ENCODE measurements at regions not wholly inside any gene's neighbourhood (a gene's known extent, or its start where the extent isn't known, plus 50 kb on each side); places are given as distances from the start of the nearest gene placed in this dataset.

- Histone ChIP-seq H3K79me2 (replicated peaks; ENCODE audit: insufficient read depth) (no peaks in the 10 kb centered on the region), H3K27me3 (ENCODE audit: insufficient read depth) (no peaks in the 10 kb centered on the region), H3K36me3 (ENCODE audit: insufficient read depth) (no peaks in the 10 kb centered on the region), H3K9me2 (ENCODE audit: insufficient read depth) (no peaks in the 10 kb centered on the region), H3K27ac (ENCODE audit: low read depth) (no peak overlapping the region), H4K20me1 (replicated peaks; ENCODE audit: insufficient read depth) (no peaks in the 10 kb centered on the region), H3F3A (replicated peaks; ENCODE audit: low read depth) (no peaks in the 10 kb centered on the region), H3K4me3 (no peak overlapping the region), H3K4me1 (ENCODE audit: insufficient read depth) (no peaks in the 10 kb centered on the region), H2AFZ (0 out of 2 replicates have a peak overlapping the region, but pooled peaks have one; percentile 32), H3K4me2 (no peak overlapping the region)
- no peaks in the 10 kb centered on the region for H3K4me1 Mint-ChIP-seq
- no peaks in the 10 kb centered on the region for H3K36me3 Mint-ChIP-seq (ENCODE audit: low read depth)
- TF ChIP-seq ZNF462 (CRISPR knock-in tag; IDR thresholded peaks at IDR 0.05), result no peak
- TF ChIP-seq ETS1 (IDR thresholded peaks at IDR 0.05), result no peak
- TF ChIP-seq NANOG (IDR thresholded peaks at IDR 0.05; ENCODE audit: borderline replicate concordance), result no peak
- no peak for TF ChIP-seq EZH2phosphoT487 (IDR thresholded peaks at IDR 0.05; ENCODE audit: unreplicated experiment)
- no peak for TF ChIP-seq CTCF (conservative IDR thresholded peaks at IDR 0.05; ENCODE audit: low read depth in 2 of 2)
- TF ChIP-seq CREB1 (CRISPR knock-in tag; IDR thresholded peaks at IDR 0.05; ENCODE audit: low read depth), result no peak
- TF ChIP-seq JUNB (IDR thresholded peaks at IDR 0.05; ENCODE audit: unreplicated experiment), result no peak
- no peak for TF ChIP-seq EZH2 (IDR thresholded peaks at IDR 0.05; ENCODE audit: low read depth, unreplicated experiment)
- no peaks in the 10 kb centered on the region for H3K9me3 Mint-ChIP-seq
- no peak overlapping the region for H3K27ac Mint-ChIP-seq
- H3K27me3 Mint-ChIP-seq (ENCODE audit: insufficient read depth, low read depth, poor library complexity), result peaks cover 2% of the 10 kb centered on the region
- H3K4me3 Mint-ChIP-seq, result no peak overlapping the region
- DNase-seq (ENCODE audit: low spot score), result no peak
- no peak for ATAC-seq
Measured at GRCh38 chr16:73413091-73413829, 365.3 kb upstream of the ZFHX3 start.
